Peyer's patch (tissue), 4 donors: ENCODE measurements at regions not wholly inside any gene's neighbourhood (a gene's known extent, or its start where the extent isn't known, plus 50 kb on each side); places are given as distances from the start of the nearest gene placed in this dataset.

ENCODE experiments used
- DNase-seq, 3 donors: peaks; one replicate each; pipeline ENCODE4 v3.0.0-alpha.2; 2017 to 2019
- H3K27ac ChIP-seq, 4 donors: fragments of 200-600 bp; sonication (generic); one replicate each; pipeline ENCODE4 v1.5.1; 2016 to 2019
- H3K27me3 ChIP-seq, 2 donors: fragments of 200-600 bp; sonication (generic); one replicate each; pipeline ENCODE4 v1.5.1; 2019
- H3K36me3 ChIP-seq, 3 donors: fragments of 200-600 bp; sonication (generic); one replicate each; pipeline ENCODE4 v1.5.1; 2016 to 2019
- H3K4me1 ChIP-seq, 4 donors: fragments of 200-600 bp; sonication (generic); one replicate each; pipeline ENCODE4 v1.5.1; 2016 to 2019
- H3K4me3 ChIP-seq, 4 donors: fragments of 200-600 bp; sonication (generic); 1 replicate in 3 of 4; 2 replicates in 1 of 4; pipeline ENCODE4 v1.5.1; 2016 to 2019; ENCODE audit warnings: mild to moderate bottlenecking in 1 of 4
- H3K9me3 ChIP-seq, 4 donors: fragments of 200-600 bp; sonication (generic); one replicate each; pipeline ENCODE4 v1.5.1; 2016 to 2019; ENCODE audit warnings: mild to moderate bottlenecking in 1 of 4
- CTCF ChIP-seq, 6 experiments: fragments of 450-650 bp in 4 of 6; fragments of 200-600 bp in 2 of 6; sonication (generic) in 1 of 6; IDR thresholded peaks; one replicate each; pipeline ENCODE4 v1.5.1; 2017 to 2019; ENCODE audit warnings: antibody characterized with exemption in 6 of 6, mild to moderate bottlenecking in 3 of 6, moderate library complexity in 1 of 6
- POLR2A ChIP-seq, 2 donors: fragments of 450-650 bp; IDR thresholded peaks; one replicate each; pipeline ENCODE4 v1.5.1; 2017; ENCODE audit warnings: antibody characterized with exemption in 2 of 2, mild to moderate bottlenecking in 2 of 2, moderate library complexity in 2 of 2

GRCh38 chr18:71020342-71021029, 731.6 kb downstream of the SOCS6 start:
- no peak for DNase-seq
- H3K27me3 ChIP-seq = no peaks in the 10 kb centered on the region
- no peak for TF ChIP-seq CTCF (IDR thresholded peaks at IDR 0.05)
- no peaks in the 10 kb centered on the region for H3K4me1 ChIP-seq
- no peak overlapping the region for H3K4me3 ChIP-seq
- H3K36me3 ChIP-seq = no peaks in the 10 kb centered on the region
- H3K9me3 ChIP-seq = peaks cover 0 to 4% (median 2%) of the 10 kb centered on the region in 4 donors
- H3K27ac ChIP-seq = no peak overlapping the region

GRCh38 chr18:71018816-71019215, 730.0 kb downstream of the SOCS6 start:
- Histone ChIP-seq H3K36me3 (no peaks in the 10 kb centered on the region), H3K4me1 (no peaks in the 10 kb centered on the region), H3K27ac (no peak overlapping the region), H3K9me3 (peaks cover 0 to 4% (median 2%) of the 10 kb centered on the region in 4 donors), H3K4me3 (no peak overlapping the region), H3K27me3 (no peaks in the 10 kb centered on the region)
- DNase-seq = no peak
- TF ChIP-seq CTCF (IDR thresholded peaks at IDR 0.05) (no peak), POLR2A (IDR thresholded peaks at IDR 0.05) (no peak)

DNA sequence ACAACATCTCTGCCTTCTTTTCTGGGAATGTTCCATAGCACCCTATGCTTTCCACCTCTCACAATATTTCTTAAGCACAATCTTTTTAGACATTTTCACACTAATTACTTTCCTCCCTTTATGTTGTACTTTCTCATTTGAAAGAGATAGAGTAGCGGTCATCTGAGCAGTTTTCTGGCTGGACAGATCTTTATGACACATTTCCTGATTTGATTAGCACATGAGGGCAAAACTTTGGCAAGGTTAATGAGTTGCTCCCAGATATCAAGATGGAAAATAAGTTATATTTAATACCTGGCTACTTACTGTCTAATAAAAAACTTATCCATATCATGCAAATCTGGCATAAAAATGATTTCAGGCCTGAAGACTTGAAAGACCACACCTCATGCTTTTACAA, 723.9 kb downstream of the SOCS6 start:
- DNase-seq = no peak
- TF ChIP-seq CTCF (IDR thresholded peaks at IDR 0.05) (no peak), POLR2A (IDR thresholded peaks at IDR 0.05) (no peak)
- no peaks in the 10 kb centered on the region for H3K36me3 ChIP-seq
- H3K4me1 ChIP-seq = no peaks in the 10 kb centered on the region
- no peaks in the 10 kb centered on the region for H3K27me3 ChIP-seq
- H3K4me3 ChIP-seq = no peak overlapping the region
- H3K9me3 ChIP-seq = peaks cover 0 to 4% (median 0%) of the 10 kb centered on the region in 4 donors
- H3K27ac ChIP-seq = no peak overlapping the region

GRCh38 chr18:71011389-71011788, 722.5 kb downstream of the SOCS6 start:
- Histone ChIP-seq H3K36me3 (no peaks in the 10 kb centered on the region), H3K4me1 (no peaks in the 10 kb centered on the region), H3K27me3 (no peaks in the 10 kb centered on the region), H3K4me3 (no peak overlapping the region), H3K9me3 (no peaks in the 10 kb centered on the region), H3K27ac (no peak overlapping the region)
- no peak for DNase-seq
- TF ChIP-seq POLR2A (IDR thresholded peaks at IDR 0.05) = no peak
- TF ChIP-seq CTCF (IDR thresholded peaks at IDR 0.05) = no peak

DNA sequence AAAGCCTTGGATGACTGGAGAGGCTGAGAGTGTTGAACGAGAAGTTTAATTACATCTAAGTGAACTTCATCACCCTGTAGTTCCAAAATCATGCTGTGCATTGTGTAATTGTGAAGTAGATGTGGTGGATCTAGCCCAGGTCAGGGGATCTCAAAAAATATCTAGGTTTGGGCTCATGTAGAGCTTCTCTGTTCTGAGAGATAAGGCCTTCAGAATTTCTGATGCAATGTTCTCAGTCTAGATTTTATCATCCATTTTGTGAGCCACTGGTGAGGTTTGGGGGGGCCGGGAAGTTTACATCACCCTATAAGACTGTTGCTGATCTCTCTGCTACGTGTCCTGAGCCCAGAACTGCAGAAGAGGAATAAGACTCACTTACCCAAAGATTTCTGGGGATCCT, 719.4 kb downstream of the SOCS6 start:
- no peaks in the 10 kb centered on the region for H3K9me3 ChIP-seq
- TF ChIP-seq POLR2A (IDR thresholded peaks at IDR 0.05) (no peak), CTCF (IDR thresholded peaks at IDR 0.05) (no peak)
- no peaks in the 10 kb centered on the region for H3K27me3 ChIP-seq
- no peak for DNase-seq
- no peak overlapping the region for H3K4me3 ChIP-seq
- H3K27ac ChIP-seq = no peak overlapping the region
- H3K36me3 ChIP-seq = no peaks in the 10 kb centered on the region
- H3K4me1 ChIP-seq = no peaks in the 10 kb centered on the region

- no peak for TF ChIP-seq CTCF (IDR thresholded peaks at IDR 0.05)
- TF ChIP-seq POLR2A (IDR thresholded peaks at IDR 0.05) = no peak
- no peak overlapping the region for H3K27ac ChIP-seq
- no peak overlapping the region for H3K4me3 ChIP-seq
- no peaks in the 10 kb centered on the region for H3K36me3 ChIP-seq
- DNase-seq = no peak
- H3K9me3 ChIP-seq = no peaks in the 10 kb centered on the region
- H3K27me3 ChIP-seq = no peaks in the 10 kb centered on the region
- H3K4me1 ChIP-seq = no peaks in the 10 kb centered on the region
Measured at GRCh38 chr18:71001597-71001996, 712.8 kb downstream of the SOCS6 start.
